Skeletal muscle tissue (tissue), 3 donors: ENCODE measurements at regions not wholly inside any gene's neighbourhood (a gene's known extent, or its start where the extent isn't known, plus 50 kb on each side); places are given as distances from the start of the nearest gene placed in this dataset.

Source experiments
- H3K27ac ChIP-seq: one replicate; pipeline ENCODE4 v1.7.0; 2013; ENCODE audit warnings: mild to moderate bottlenecking, low read depth, low read length, inconsistent platforms
- H3K27me3 ChIP-seq, 3 donors: one replicate each; pipeline ENCODE4 v1.7.0; 2013; ENCODE audit warnings: low read length in 3 of 3; ENCODE audit not compliant: control insufficient read depth in 3 of 3, insufficient read depth in 3 of 3
- H3K36me3 ChIP-seq, 3 donors: one replicate each; pipeline ENCODE4 v1.7.0; 2013; ENCODE audit warnings: low read length in 3 of 3; ENCODE audit not compliant: control insufficient read depth in 3 of 3, insufficient read depth in 3 of 3
- H3K4me1 ChIP-seq, 3 donors: one replicate each; pipeline ENCODE4 v1.7.0; 2013; ENCODE audit warnings: low read length in 3 of 3, mild to moderate bottlenecking in 3 of 3; ENCODE audit not compliant: control insufficient read depth in 3 of 3, insufficient read depth in 3 of 3
- H3K4me3 ChIP-seq, 3 donors: one replicate each; pipeline ENCODE4 v1.7.0; 2013; ENCODE audit warnings: low read length in 3 of 3
- H3K9ac ChIP-seq, 3 donors: one replicate each; pipeline ENCODE4 v1.7.0; 2013; ENCODE audit warnings: low read length in 3 of 3, mild to moderate bottlenecking in 3 of 3, moderate library complexity in 2 of 3, low read depth in 1 of 3
- H3K9me3 ChIP-seq, 3 donors: one replicate each; pipeline ENCODE4 v1.7.0; 2013; ENCODE audit warnings: low read length in 3 of 3; ENCODE audit not compliant: control insufficient read depth in 3 of 3
- donor health status: Osteomylitis.

DNA sequence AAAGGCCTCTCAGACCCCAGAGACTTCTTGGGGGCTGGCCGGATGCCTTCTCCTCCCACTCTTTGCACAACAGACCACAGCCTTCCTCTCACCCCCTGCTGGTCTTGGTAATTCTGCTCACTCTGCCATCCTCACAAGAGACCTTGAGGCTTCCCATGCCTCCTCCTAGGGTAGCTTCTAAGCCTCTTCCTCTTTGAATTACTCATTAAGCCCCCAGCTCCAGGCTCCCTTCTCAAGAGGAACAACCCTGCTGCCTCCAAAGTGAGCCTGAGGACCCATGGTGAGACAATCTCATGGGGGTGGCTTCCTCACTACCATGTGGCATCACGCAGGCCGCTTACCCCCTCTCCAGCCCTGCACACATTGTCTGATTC lies 184.6 kb upstream of the SYT13 start:
- Histone ChIP-seq H3K27me3 (peaks cover 0 to 7% (median 0%) of the 10 kb centered on the region in 3 donors), H3K9me3 (no peaks in the 10 kb centered on the region), H3K4me1 (no peaks in the 10 kb centered on the region), H3K9ac (no peak overlapping the region), H3K4me3 (no peak overlapping the region), H3K36me3 (no peaks in the 10 kb centered on the region), H3K27ac (no peak overlapping the region)

GRCh38 chr11:45470151-45470793 lies 184.1 kb upstream of the SYT13 start:
- Histone ChIP-seq H3K4me1 (no peaks in the 10 kb centered on the region), H3K9ac (no peak overlapping the region), H3K27ac (no peak overlapping the region), H3K36me3 (no peaks in the 10 kb centered on the region), H3K9me3 (no peaks in the 10 kb centered on the region), H3K27me3 (peaks cover 0 to 7% (median 0%) of the 10 kb centered on the region in 3 donors), H3K4me3 (no peak overlapping the region)

GRCh38 chr11:45468267-45468856 lies 182.2 kb upstream of the SYT13 start:
- no peaks in the 10 kb centered on the region for H3K9me3 ChIP-seq
- peaks cover 0 to 4% (median 0%) of the 10 kb centered on the region in 3 donors for H3K27me3 ChIP-seq

DNA sequence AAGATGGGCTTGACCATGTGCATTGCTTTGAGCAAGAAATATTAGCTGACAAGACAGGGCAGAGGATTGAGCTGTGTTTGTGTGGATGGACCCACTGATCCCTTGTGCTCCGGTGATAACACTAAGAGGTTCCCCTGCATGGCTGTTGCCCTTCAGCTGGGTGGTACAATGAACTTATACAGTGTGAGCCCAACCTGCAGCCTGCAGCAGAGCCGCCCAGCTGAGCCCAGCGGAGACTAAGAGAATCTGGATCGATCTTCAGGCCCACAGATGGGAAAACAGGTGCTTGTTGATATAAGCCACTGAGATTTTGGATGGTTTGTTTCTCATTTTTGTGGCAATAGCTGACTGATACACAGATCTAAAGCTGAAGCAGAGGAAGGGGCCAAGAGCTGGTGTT lies 177.4 kb upstream of the SYT13 start:
- H3K27ac ChIP-seq, result no peak overlapping the region
- no peaks in the 10 kb centered on the region for H3K9me3 ChIP-seq
- H3K27me3 ChIP-seq, result peaks cover 0 to 15% (median 3%) of the 10 kb centered on the region in 3 donors
- no peak overlapping the region for H3K4me3 ChIP-seq
- no peak overlapping the region for H3K9ac ChIP-seq
- no peaks in the 10 kb centered on the region for H3K4me1 ChIP-seq
- no peaks in the 10 kb centered on the region for H3K36me3 ChIP-seq

More at GRCh38 chr11:45468267-45468856, 182.2 kb upstream of the SYT13 start:
- Histone ChIP-seq H3K4me1 (no peaks in the 10 kb centered on the region), H3K4me3 (no peak overlapping the region), H3K36me3 (no peaks in the 10 kb centered on the region), H3K27ac (no peak overlapping the region), H3K9ac (no peak overlapping the region)

DNA sequence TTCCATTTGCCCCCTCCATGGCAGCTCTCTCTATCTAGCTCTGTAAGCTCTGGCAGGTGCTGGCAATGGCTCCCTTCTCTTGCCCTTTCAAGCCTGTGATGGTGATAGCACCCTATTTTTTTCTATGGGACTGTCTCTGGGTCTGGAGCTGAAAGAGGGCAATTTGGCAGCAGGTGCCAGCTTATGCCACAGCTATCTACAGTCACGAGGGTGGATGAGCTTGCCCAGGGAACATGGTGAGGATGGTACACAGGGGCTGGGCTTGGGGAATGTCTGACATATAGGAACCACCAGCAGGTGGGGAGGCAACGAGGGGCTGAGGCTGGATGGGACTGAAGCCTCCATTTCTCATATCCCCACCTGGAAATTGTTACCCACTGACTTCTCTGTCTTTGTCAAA lies 175.4 kb upstream of the SYT13 start:
- Histone ChIP-seq H3K4me3 (no peak overlapping the region), H3K4me1 (no peaks in the 10 kb centered on the region), H3K9ac (no peak overlapping the region), H3K9me3 (no peaks in the 10 kb centered on the region), H3K27ac (no peak overlapping the region), H3K36me3 (no peaks in the 10 kb centered on the region), H3K27me3 (peaks cover 0 to 15% (median 7%) of the 10 kb centered on the region in 3 donors)

DNA sequence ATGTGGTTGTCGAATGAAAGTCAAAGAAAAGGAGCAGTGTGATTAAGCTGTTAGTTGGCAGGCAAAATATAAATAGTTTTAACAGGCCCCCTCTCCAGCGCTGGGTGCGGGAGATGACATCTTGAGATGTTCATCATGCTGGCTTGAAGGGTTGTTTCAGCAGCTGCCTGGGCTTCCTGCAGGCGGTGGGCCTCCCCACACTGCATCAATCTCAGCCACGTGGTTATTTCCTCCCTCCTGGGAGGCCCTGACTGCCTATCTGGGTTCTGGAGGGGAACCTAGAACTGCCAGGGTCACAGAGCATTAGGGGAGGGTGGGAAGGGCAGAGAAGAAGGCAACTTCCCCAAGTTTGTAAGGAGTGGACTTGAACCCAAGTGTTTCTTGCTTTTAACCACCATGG lies 173.3 kb upstream of the SYT13 start:
- Histone ChIP-seq H3K4me3 (no peak overlapping the region), H3K27me3 (peaks cover 0 to 15% (median 15%) of the 10 kb centered on the region in 3 donors), H3K4me1 (no peaks in the 10 kb centered on the region), H3K9ac (no peak overlapping the region), H3K36me3 (no peaks in the 10 kb centered on the region), H3K27ac (no peak overlapping the region), H3K9me3 (no peaks in the 10 kb centered on the region)

- H3K9me3 ChIP-seq, result no peaks in the 10 kb centered on the region
- H3K27ac ChIP-seq, result no peak overlapping the region
- no peak overlapping the region for H3K9ac ChIP-seq
- H3K4me1 ChIP-seq, result no peaks in the 10 kb centered on the region
- H3K4me3 ChIP-seq, result no peak overlapping the region
- H3K27me3 ChIP-seq, result peaks cover 0 to 17% (median 17%) of the 10 kb centered on the region in 3 donors
- H3K36me3 ChIP-seq, result no peaks in the 10 kb centered on the region
Measured at GRCh38 chr11:45458269-45458668, 172.1 kb upstream of the SYT13 start.

DNA sequence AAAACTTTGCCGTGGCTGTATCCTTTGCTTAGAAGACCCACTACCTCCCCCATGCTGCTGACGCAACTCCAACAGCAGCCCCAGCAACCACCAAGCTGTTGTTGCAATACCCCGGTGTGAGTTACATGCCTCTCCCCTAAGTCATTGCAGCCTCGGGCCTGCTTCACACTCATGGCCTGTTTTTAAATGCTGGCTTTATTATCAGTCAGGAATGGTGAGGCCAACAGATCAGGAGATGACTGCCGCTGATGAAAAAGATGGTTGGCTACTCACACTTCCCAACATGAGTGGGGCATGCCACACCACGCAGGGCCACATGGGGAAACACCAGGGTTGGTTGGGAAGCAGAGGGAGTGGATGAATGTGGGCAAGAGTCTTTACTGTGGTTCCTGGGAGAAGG lies 171.5 kb upstream of the SYT13 start:
- H3K9me3 ChIP-seq, result no peaks in the 10 kb centered on the region
- no peaks in the 10 kb centered on the region for H3K4me1 ChIP-seq
- peaks cover 0 to 17% (median 15%) of the 10 kb centered on the region in 3 donors for H3K27me3 ChIP-seq
- no peak overlapping the region for H3K4me3 ChIP-seq
- H3K9ac ChIP-seq, result no peak overlapping the region
- H3K36me3 ChIP-seq, result no peaks in the 10 kb centered on the region
- no peak overlapping the region for H3K27ac ChIP-seq

DNA sequence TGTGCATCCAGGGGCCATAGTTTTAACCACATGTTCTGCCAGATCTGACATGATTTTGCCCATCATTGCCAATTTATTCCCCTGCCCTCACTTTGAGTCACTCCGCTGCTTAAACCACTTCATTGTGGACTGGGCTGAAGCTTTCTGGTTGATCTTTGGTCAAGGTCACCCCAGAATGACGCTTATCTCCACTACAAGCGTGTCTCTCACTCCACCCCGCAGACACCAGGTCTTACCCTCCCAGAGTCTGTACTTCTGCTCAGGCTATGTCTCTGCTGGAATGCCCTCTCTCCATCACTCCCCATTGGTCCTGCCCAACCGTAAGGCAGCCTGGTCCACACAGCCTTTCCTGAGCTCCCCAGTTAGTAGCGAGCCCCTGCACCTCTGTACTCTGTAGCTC lies 170.5 kb upstream of the SYT13 start:
- Histone ChIP-seq H3K27me3 (peaks cover 0 to 14% (median 9%) of the 10 kb centered on the region in 3 donors), H3K9me3 (no peaks in the 10 kb centered on the region), H3K9ac (no peak overlapping the region), H3K27ac (no peak overlapping the region), H3K36me3 (no peaks in the 10 kb centered on the region), H3K4me1 (no peaks in the 10 kb centered on the region), H3K4me3 (no peak overlapping the region)

DNA sequence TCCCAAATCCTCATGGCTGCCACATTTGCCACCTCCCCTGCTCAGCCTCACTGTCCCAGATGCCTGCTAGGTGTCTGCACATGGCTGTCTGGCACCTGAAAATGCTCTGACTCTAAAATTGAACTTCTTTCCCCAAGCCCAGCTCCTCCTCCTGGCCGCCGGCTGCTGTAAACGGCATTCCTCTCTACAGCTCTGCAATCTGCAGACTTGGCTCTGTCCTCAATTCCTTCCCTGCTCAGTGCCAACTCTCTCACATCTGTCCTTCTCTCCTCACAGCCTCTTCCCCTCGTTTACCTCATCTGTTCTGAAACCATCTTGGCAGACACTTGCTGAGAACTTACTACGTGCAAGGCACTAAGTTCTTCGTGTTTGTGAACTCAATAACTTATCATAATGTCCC lies 169.4 kb upstream of the SYT13 start:
- no peaks in the 10 kb centered on the region for H3K4me1 ChIP-seq
- H3K4me3 ChIP-seq, result no peak overlapping the region
- no peak overlapping the region for H3K9ac ChIP-seq
- peaks cover 0 to 14% (median 4%) of the 10 kb centered on the region in 3 donors for H3K27me3 ChIP-seq
- H3K9me3 ChIP-seq, result no peaks in the 10 kb centered on the region
- no peaks in the 10 kb centered on the region for H3K36me3 ChIP-seq
- H3K27ac ChIP-seq, result no peak overlapping the region
